Stimulated activated CD8-positive, alpha-beta memory T cell treated with anti-CD3 and anti-CD28 coated beads, Interleukin-15, amount 100 ng/mL, for 48 hours (primary cell): ENCODE measurements at regions not wholly inside any gene's neighbourhood (a gene's known extent, or its start where the extent isn't known, plus 50 kb on each side); places are given as distances from the start of the nearest gene placed in this dataset.
A peak's percentile ranks its signal among the peaks of the same experiment; 100 is the strongest.

Experiments
- DNase-seq, 2 donors: peaks; one replicate each; pipeline ENCODE4 v3.0.0-alpha.2; 2020; ENCODE audit warnings: low read depth in 2 of 2

- no peak for DNase-seq
These were observed 386.2 kb upstream of the TNP1 start for GRCh38 chr2:217246108-217246507.

GRCh38 chr2:217244815-217245214 lies 385.0 kb upstream of the TNP1 start:
- DNase-seq, result no peak

GRCh38 chr2:217242947-217243346 lies 383.1 kb upstream of the TNP1 start:
- no peak for DNase-seq

- DNase-seq, result no peak
These were observed 371.9 kb upstream of the TNP1 start for GRCh38 chr2:217231724-217232123.

- DNase-seq, result no peak
These were observed 371.3 kb upstream of the TNP1 start for GRCh38 chr2:217231212-217231611.

- no peak for DNase-seq
These were observed 368.9 kb upstream of the TNP1 start for GRCh38 chr2:217228732-217229131.

GRCh38 chr2:217227794-217228193 lies 367.9 kb upstream of the TNP1 start:
- DNase-seq, result no peak

GRCh38 chr2:217225596-217225995 lies 365.7 kb upstream of the TNP1 start:
- DNase-seq, result no peak

GRCh38 chr2:217223222-217223930 lies 363.5 kb upstream of the TNP1 start:
- DNase-seq, result peak; percentile 38 to 39

GRCh38 chr2:217222309-217222910 lies 362.5 kb upstream of the TNP1 start:
- DNase-seq, result no peak

- no peak for DNase-seq
These were observed 360.6 kb upstream of the TNP1 start for GRCh38 chr2:217220228-217221013.

- DNase-seq, result no peak
These were observed 359.3 kb upstream of the TNP1 start for GRCh38 chr2:217219164-217219520.

- DNase-seq, result no peak
These were observed 358.7 kb upstream of the TNP1 start for GRCh38 chr2:217218269-217219163.

- no peak for DNase-seq
These were observed 357.1 kb upstream of the TNP1 start for GRCh38 chr2:217216982-217217381.

GRCh38 chr2:217216316-217216715 lies 356.5 kb upstream of the TNP1 start:
- DNase-seq, result no peak

- DNase-seq, result no peak
These were observed 356.0 kb upstream of the TNP1 start for GRCh38 chr2:217215877-217216276.

- no peak for DNase-seq
These were observed 349.0 kb upstream of the TNP1 start for GRCh38 chr2:217208867-217209266.

- DNase-seq, result no peak
These were observed 347.8 kb upstream of the TNP1 start for GRCh38 chr2:217207699-217208010.

- DNase-seq, result no peak
These were observed 347.2 kb upstream of the TNP1 start for GRCh38 chr2:217206907-217207698.

- no peak for DNase-seq
These were observed 346.3 kb upstream of the TNP1 start for GRCh38 chr2:217206016-217206725.

GRCh38 chr2:217204358-217204757 lies 344.5 kb upstream of the TNP1 start:
- DNase-seq, result no peak
